AG09319 (cell line): ENCODE measurements at regions not wholly inside any gene's neighbourhood (a gene's known extent, or its start where the extent isn't known, plus 50 kb on each side); places are given as distances from the start of the nearest gene placed in this dataset.
"Not testable (repeated sequence)": the region's sequence is repeated elsewhere in the genome, so short reads cannot be mapped to it uniquely, and the experiment has no call there.

ENCODE experiments used
- DNase-seq: peaks from one replicate; pipeline ENCODE4 v3.0.0-alpha.2; 2010; ENCODE audit warnings: low read depth; ENCODE audit errors: extremely low read depth
- CTCF ChIP-seq: IDR thresholded peaks from 2 replicates; pipeline ENCODE4 v1.5.1; 2011; ENCODE audit warnings: low read depth, mild to moderate bottlenecking, inconsistent platforms, low read length, moderate library complexity

DNA sequence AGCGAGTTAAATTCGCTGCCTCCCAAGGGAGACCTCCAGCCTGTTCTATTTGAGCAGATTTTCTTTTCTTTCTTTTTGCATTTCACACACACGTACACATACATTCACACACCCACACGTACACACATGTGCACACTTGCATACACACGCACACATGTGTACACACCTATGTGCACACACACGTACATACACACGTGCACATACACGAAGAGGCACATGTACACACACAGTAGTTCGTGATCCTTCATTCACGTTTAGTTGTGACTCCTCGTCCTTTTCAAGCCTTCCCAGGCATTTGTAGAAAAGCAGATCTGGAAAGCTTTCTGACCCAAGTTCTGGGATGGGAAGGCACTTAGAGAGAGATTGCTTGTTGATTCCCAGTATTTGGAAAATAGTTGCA lies 290.8 kb upstream of the COBL start:
- no peak for TF ChIP-seq CTCF
- no peak for DNase-seq

GRCh38 chr7:51606601-51607154 lies 290.1 kb upstream of the COBL start:
- TF ChIP-seq CTCF = no peak
- no peak for DNase-seq

- no peak for DNase-seq
- no peak for TF ChIP-seq CTCF
Measured at GRCh38 chr7:51602376-51602775, 285.8 kb upstream of the COBL start.

- no peak for DNase-seq
- TF ChIP-seq CTCF = no peak
Measured at GRCh38 chr7:51601461-51601860, 284.9 kb upstream of the COBL start.

DNA sequence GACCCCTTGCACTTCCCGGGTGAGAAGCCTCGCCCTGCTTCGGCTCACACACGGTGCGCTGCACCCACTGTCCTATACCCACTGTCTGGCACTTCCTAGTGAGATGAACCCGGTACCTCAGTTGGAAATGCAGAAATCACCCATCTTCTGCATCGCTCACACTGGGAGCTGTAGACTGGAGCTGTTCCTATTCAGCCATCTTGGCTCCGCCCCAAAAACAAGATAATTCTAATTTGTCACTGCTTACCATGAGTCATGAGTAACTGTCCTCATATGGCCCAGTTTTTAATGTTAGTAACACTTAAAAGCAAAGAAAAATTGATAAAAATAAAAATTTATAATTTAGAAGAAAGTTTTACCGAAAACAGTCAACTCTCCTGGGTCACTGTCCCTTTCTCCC lies 283.3 kb upstream of the COBL start:
- DNase-seq = not testable (repeated sequence)

GRCh38 chr7:51593628-51594027 lies 277.0 kb upstream of the COBL start:
- no peak for TF ChIP-seq CTCF
- no peak for DNase-seq

DNA sequence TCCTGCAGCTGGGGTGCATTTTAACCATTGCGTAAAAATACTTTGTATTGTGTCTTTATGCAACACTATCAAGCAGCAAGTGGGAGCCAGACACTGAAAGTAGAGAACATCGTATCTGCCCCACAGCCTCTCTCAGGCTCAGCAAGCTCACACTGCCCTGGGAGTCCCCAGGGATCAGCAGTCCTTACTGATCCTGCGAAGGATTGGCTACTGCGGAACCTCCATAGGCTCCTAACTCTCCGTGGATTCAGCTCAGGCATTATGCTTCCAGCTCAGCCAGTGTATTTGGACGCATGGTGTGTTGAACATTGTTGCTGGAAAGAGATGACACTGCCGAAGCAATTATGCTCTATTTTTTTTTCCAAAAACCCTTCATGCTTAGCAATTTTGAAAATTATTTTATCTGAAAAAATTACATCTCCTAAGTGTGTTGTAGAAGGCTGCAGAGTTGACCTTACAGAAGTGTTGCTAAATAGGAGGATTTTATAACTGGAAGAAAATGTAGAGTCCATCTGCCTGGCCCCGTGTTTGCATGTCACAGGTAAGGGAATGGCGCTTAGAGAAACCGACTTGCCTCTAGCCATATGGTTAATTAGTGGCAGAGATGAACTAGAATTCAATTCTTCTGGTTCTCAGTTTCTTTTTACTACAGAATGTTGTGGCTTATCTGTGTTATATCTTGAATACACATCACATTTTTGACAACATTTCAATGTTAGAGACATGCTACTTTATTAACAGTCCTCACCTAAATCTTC lies 276.4 kb upstream of the COBL start:
- DNase-seq = no peak
- no peak for TF ChIP-seq CTCF

DNA sequence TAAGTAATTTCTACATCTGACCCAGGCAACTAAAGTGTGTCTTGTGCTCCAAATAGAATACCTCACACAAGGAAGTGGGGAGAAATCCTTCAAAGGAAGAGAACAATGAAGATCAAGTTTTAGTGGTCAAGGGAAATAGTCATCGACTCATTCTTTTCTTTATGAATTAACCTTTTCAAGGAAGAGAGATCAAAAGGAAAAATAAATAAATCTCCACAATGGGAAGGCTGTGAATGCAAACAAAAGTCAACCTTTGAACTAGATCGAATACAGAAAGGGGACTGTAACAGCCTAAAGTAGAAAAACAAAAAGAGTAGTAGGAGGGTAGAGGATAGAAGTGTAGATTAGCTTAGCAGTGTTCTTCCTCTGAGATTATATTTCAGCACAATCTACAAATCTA lies 274.6 kb upstream of the COBL start:
- no peak for DNase-seq
- no peak for TF ChIP-seq CTCF
